H1 (cell line): ENCODE measurements at regions not wholly inside any gene's neighbourhood (a gene's known extent, or its start where the extent isn't known, plus 50 kb on each side); places are given as distances from the start of the nearest gene placed in this dataset.

ENCODE experiments used
- CTCF ChIA-PET: fragments of 300-600 bp; sonication (Branson Sonifier 250); formaldehyde crosslinking; loops from one replicate; lab custom pipeline; 2021; ENCODE audit not compliant: partially characterized antibody; lab: Charles Lee
- POLR2A ChIA-PET: fragments of 300-600 bp; sonication (Branson Sonifier 250); formaldehyde crosslinking; loops from one replicate; lab custom pipeline; 2021; ENCODE audit warnings: inconsistent platforms; ENCODE audit not compliant: partially characterized antibody; lab: Charles Lee
- DNase-seq, 2 experiments: peaks; one replicate each; pipeline versions ENCODE4 v3.0.0 to v3.0.0-alpha.2; 2010 to 2022; ENCODE audit warnings: low spot score in 2 of 2, low read depth in 1 of 2, mixed read lengths in 1 of 2
- FAIRE-seq: peaks from 2 replicates; lab custom pipeline; 2011; peaks lifted over from hg19 to GRCh38; lab: Jason Lieb, UNC
- H2AFZ ChIP-seq: 2 replicates; pipeline ENCODE4 v1.8.1; 2012; ENCODE audit warnings: low read length, inconsistent platforms
- H2AK5ac ChIP-seq: 2 replicates; pipeline ENCODE4 v1.6.1; 2013; ENCODE audit warnings: low read depth, low read length
- H2BK120ac ChIP-seq: replicated peaks from 2 replicates; pipeline ENCODE3; 2013; ENCODE audit warnings: low read depth, low read length, inconsistent platforms
- H2BK12ac ChIP-seq: 2 replicates; pipeline ENCODE4 v1.6.1; 2013; ENCODE audit warnings: low read depth, low read length
- H2BK15ac ChIP-seq: 2 replicates; pipeline ENCODE4 v1.6.1; 2013; ENCODE audit warnings: low read length
- H2BK20ac ChIP-seq: 2 replicates; pipeline ENCODE4 v1.6.1; 2013; ENCODE audit warnings: low read length
- H2BK5ac ChIP-seq: 2 replicates; pipeline ENCODE4 v1.6.1; 2013; ENCODE audit warnings: low read depth, low read length
- H3K14ac ChIP-seq: 2 replicates; pipeline ENCODE4 v1.6.1; 2013; ENCODE audit warnings: inconsistent platforms; ENCODE audit not compliant: insufficient read length
- H3K18ac ChIP-seq: 2 replicates; pipeline ENCODE4 v1.6.1; 2013; ENCODE audit warnings: low read length; ENCODE audit errors: extremely low read depth
- H3K23ac ChIP-seq: 2 replicates; pipeline ENCODE4 v1.6.1; 2013; ENCODE audit warnings: inconsistent platforms; ENCODE audit not compliant: insufficient read length
- H3K23me2 ChIP-seq: 2 replicates; pipeline ENCODE4 v1.6.1; 2013; ENCODE audit warnings: low read depth, low read length
- H3K27ac ChIP-seq: 2 replicates; pipeline ENCODE4 v1.6.1; 2011; ENCODE audit warnings: low read depth, low read length, inconsistent platforms
- H3K27me3 ChIP-seq, 4 experiments: replicated peaks in 1 of 4; 1 replicate in 1 of 4; 2 replicates in 3 of 4; pipeline versions ENCODE4 v1.6.1 to v1.8.1; 2011 to 2013; ENCODE audit warnings: low read length in 3 of 4, mild to moderate bottlenecking in 3 of 4, inconsistent platforms in 2 of 4, mixed read lengths in 2 of 4, moderate library complexity in 1 of 4; ENCODE audit not compliant: control insufficient read depth in 3 of 4, insufficient read depth in 3 of 4; ENCODE audit errors: extremely low read depth in 1 of 4
- H3K36me3 ChIP-seq, 4 experiments: 2 replicates each; pipeline versions ENCODE4 v1.6.1 to v1.8.1; 2011 to 2013; ENCODE audit warnings: mild to moderate bottlenecking in 4 of 4, low read length in 3 of 4, moderate library complexity in 2 of 4, control low read depth in 1 of 4, inconsistent platforms in 1 of 4; ENCODE audit not compliant: insufficient read depth in 4 of 4, control insufficient read depth in 2 of 4
- H3K4ac ChIP-seq: replicated peaks from 2 replicates; pipeline ENCODE3; 2013; ENCODE audit warnings: low read length, low read depth, mixed read lengths, inconsistent platforms; ENCODE audit not compliant: insufficient read length
- H3K4me1 ChIP-seq, 4 experiments: replicated peaks in 1 of 4; 1 replicate in 1 of 4; 2 replicates in 3 of 4; pipeline versions ENCODE4 v1.6.1 to v1.8.1; 2011 to 2013; ENCODE audit warnings: low read length in 3 of 4, inconsistent platforms in 2 of 4, mixed read lengths in 1 of 4; ENCODE audit not compliant: insufficient read depth in 4 of 4, control insufficient read depth in 3 of 4
- H3K4me2 ChIP-seq, 2 experiments: 2 replicates each; pipeline versions ENCODE4 v1.6.1 to v1.8.1; 2011 to 2013; ENCODE audit warnings: low read depth in 2 of 2, low read length in 2 of 2, control low read depth in 1 of 2, inconsistent platforms in 1 of 2, mild to moderate bottlenecking in 1 of 2; ENCODE audit not compliant: insufficient read depth in 1 of 2
- H3K4me3 ChIP-seq, 4 experiments: fragments of 200-600, 300-600 bp in 1 of 4; sonication (generic), shearing (Covaris generic), sonication (Bioruptor Twin) in 1 of 4; 2 replicates each; pipeline versions ENCODE4 v1.5.1 to v1.8.1; 2011 to 2016; ENCODE audit warnings: low read length in 4 of 4, low read depth in 3 of 4, control low read depth in 2 of 4, inconsistent platforms in 2 of 4, mild to moderate bottlenecking in 2 of 4, mixed read lengths in 1 of 4, moderate library complexity in 1 of 4; ENCODE audit not compliant: insufficient read depth in 2 of 4; ENCODE audit errors: extremely low read depth in 1 of 4
- H3K56ac ChIP-seq: replicated peaks from 2 replicates; pipeline ENCODE3; 2013; ENCODE audit warnings: low read depth, mild to moderate bottlenecking, mixed read lengths, low read length, inconsistent platforms; ENCODE audit not compliant: insufficient read length
- H3K79me1 ChIP-seq: 2 replicates; pipeline ENCODE4 v1.6.1; 2013; ENCODE audit warnings: low read depth, low read length, control low read depth
- H3K79me2 ChIP-seq, 2 experiments: 2 replicates each; pipeline versions ENCODE4 v1.6.1 to v1.8.1; 2012 to 2013; ENCODE audit warnings: low read length in 2 of 2, mild to moderate bottlenecking in 2 of 2, inconsistent platforms in 1 of 2; ENCODE audit not compliant: insufficient read depth in 2 of 2, control insufficient read depth in 1 of 2
- H3K9ac ChIP-seq, 4 experiments: replicated peaks in 1 of 4; 1 replicate in 1 of 4; 2 replicates in 3 of 4; pipeline versions ENCODE4 v1.6.1 to v1.8.1; 2011 to 2013; ENCODE audit warnings: low read depth in 3 of 4, low read length in 3 of 4, control low read depth in 2 of 4, mild to moderate bottlenecking in 2 of 4, moderate library complexity in 2 of 4, inconsistent platforms in 1 of 4; ENCODE audit errors: extremely low read depth in 1 of 4
- H3K9me3 ChIP-seq, 2 experiments: 2 replicates each; pipeline versions ENCODE4 v1.6.1 to v1.8.1; 2012 to 2013; ENCODE audit warnings: mild to moderate bottlenecking in 2 of 2, moderate library complexity in 2 of 2, control low read depth in 1 of 2, inconsistent platforms in 1 of 2, low read depth in 1 of 2, low read length in 1 of 2, mixed read lengths in 1 of 2; ENCODE audit not compliant: insufficient read depth in 2 of 2
- H4K20me1 ChIP-seq, 2 experiments: replicated peaks in 1 of 2; 2 replicates each; pipeline versions ENCODE3 to v1.8.1; 2011 to 2013; ENCODE audit warnings: inconsistent platforms in 2 of 2, low read length in 2 of 2, mild to moderate bottlenecking in 1 of 2; ENCODE audit not compliant: insufficient read depth in 2 of 2, control insufficient read depth in 1 of 2
- H4K5ac ChIP-seq: 2 replicates; pipeline ENCODE4 v1.6.1; 2013; ENCODE audit warnings: low read length, low read depth, mixed read lengths, inconsistent platforms; ENCODE audit not compliant: insufficient read length
- H4K8ac ChIP-seq: 2 replicates; pipeline ENCODE4 v1.8.0; 2013; ENCODE audit warnings: mild to moderate bottlenecking, moderate library complexity, low read length, inconsistent platforms; ENCODE audit not compliant: insufficient read depth; ENCODE audit errors: extremely low read depth
- H4K91ac ChIP-seq: replicated peaks from 2 replicates; pipeline ENCODE3; 2013; ENCODE audit warnings: low read length, mixed read lengths, inconsistent platforms; ENCODE audit not compliant: insufficient read length
- CREB1 ChIP-seq: IDR thresholded peaks from 2 replicates; pipeline ENCODE4 v1.6.1; 2012; ENCODE audit warnings: inconsistent platforms
- JUND ChIP-seq: IDR thresholded peaks from 2 replicates; pipeline ENCODE4 v1.6.1; 2011; ENCODE audit warnings: mild to moderate bottlenecking, improper control_type of control experiment, low read length
- MAFK ChIP-seq: IDR thresholded peaks from 2 replicates; pipeline ENCODE4 v1.6.1; 2012; ENCODE audit warnings: low read depth, mild to moderate bottlenecking, improper control_type of control experiment, low read length
- NANOG ChIP-seq: IDR thresholded peaks from 2 replicates; pipeline ENCODE4 v1.6.1; 2011; ENCODE audit warnings: low read length, low read depth, mild to moderate bottlenecking, inconsistent platforms; ENCODE audit not compliant: insufficient read depth, poor library complexity, severe bottlenecking
- TBP ChIP-seq: IDR thresholded peaks from 2 replicates; pipeline ENCODE4 v1.6.1; 2011; ENCODE audit warnings: low read depth, low read length, improper control_type of control experiment
- ZNF274 ChIP-seq: IDR thresholded peaks from 2 replicates; pipeline ENCODE4 v1.7.0; 2012; ENCODE audit warnings: low read length, borderline replicate concordance; ENCODE audit errors: extremely low read depth
- WGBS, 2 experiments: shearing (Covaris generic) in 1 of 2; methylation state at CpG; one replicate each; pipeline versions ENCODE4 v1.1.6 to v1.1.7; 2013 to 2015; ENCODE audit warnings: low lambda C conversion rate in 2 of 2, mixed read lengths in 2 of 2, inconsistent platforms in 1 of 2, low coverage in 1 of 2, missing lambda C conversion rate in 1 of 2; ENCODE audit not compliant: insufficient replicate concordance in 2 of 2, insufficient coverage in 1 of 2, insufficient read length in 1 of 2; ENCODE audit errors: extremely low coverage in 1 of 2, missing lambda C conversion rate in 1 of 2; 5-methylcytosine and 5-hydroxymethylcytosine counted together
- TF ChIP-seq, protein P1 (sequence below): IDR thresholded peaks from 2 replicates; pipeline ENCODE4 v1.6.1; 2012; ENCODE audit warnings: low read length, inconsistent platforms

DNA sequence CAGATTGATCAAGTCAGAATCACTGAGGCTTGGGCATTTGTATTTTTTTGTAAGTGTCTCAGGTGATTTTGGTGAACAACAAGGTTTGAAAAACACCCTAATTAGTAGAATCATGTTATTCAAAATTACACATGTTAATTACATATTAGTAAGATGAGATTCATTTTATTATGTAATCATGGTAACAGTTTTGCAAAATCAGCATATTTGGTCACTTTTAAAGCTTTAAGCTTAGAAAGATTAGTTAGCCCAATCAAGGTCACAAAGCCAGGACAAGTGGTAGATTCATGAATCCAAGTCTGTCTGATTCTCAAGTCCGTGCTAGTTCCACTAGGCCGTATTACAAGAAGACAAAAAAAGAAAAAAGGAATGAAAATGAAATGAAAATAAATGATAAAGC lies 218.4 kb upstream of the FAR2 start:
- no peak for DNase-seq

More for the DNA sequence above, 218.4 kb upstream of the FAR2 start:
- H4K91ac ChIP-seq = no peak overlapping the region
- H2BK15ac ChIP-seq = no peak overlapping the region
- H3K79me1 ChIP-seq = no peaks in the 10 kb centered on the region
- no peak overlapping the region for H3K9ac ChIP-seq
- H3K4me3 ChIP-seq = no peak overlapping the region
- no peak overlapping the region for H2BK20ac ChIP-seq
- H3K18ac ChIP-seq = no peak overlapping the region
- no peaks in the 10 kb centered on the region for H3K23me2 ChIP-seq
- no peak overlapping the region for H4K5ac ChIP-seq
- ChIA-PET CTCF (no interaction called here), POLR2A (no interaction called here)
- H2AK5ac ChIP-seq = no peak overlapping the region
- H3K36me3 ChIP-seq = no peaks in the 10 kb centered on the region
- no peak overlapping the region for H2AFZ ChIP-seq
- H3K27me3 ChIP-seq = no peaks in the 10 kb centered on the region
- no peak for FAIRE-seq
- no peaks in the 10 kb centered on the region for H3K4me1 ChIP-seq
- no peak overlapping the region for H3K14ac ChIP-seq
- no peak overlapping the region for H3K4ac ChIP-seq
- no peaks in the 10 kb centered on the region for H3K79me2 ChIP-seq
- WGBS, 2 experiments = 89% methylated on average over 2 of the region's 2 CpGs; no CpG with 5 or more reads in 1 of the 2 experiments
- no peaks in the 10 kb centered on the region for H3K9me3 ChIP-seq
- H2BK120ac ChIP-seq = no peak overlapping the region
- H3K27ac ChIP-seq = no peak overlapping the region
- no peak overlapping the region for H3K4me2 ChIP-seq
- H4K20me1 ChIP-seq = no peaks in the 10 kb centered on the region
- H2BK12ac ChIP-seq = no peak overlapping the region
- no peak overlapping the region for H3K56ac ChIP-seq
- H3K23ac ChIP-seq = no peak overlapping the region
- no peak overlapping the region for H2BK5ac ChIP-seq
- TF ChIP-seq, protein P1, sequence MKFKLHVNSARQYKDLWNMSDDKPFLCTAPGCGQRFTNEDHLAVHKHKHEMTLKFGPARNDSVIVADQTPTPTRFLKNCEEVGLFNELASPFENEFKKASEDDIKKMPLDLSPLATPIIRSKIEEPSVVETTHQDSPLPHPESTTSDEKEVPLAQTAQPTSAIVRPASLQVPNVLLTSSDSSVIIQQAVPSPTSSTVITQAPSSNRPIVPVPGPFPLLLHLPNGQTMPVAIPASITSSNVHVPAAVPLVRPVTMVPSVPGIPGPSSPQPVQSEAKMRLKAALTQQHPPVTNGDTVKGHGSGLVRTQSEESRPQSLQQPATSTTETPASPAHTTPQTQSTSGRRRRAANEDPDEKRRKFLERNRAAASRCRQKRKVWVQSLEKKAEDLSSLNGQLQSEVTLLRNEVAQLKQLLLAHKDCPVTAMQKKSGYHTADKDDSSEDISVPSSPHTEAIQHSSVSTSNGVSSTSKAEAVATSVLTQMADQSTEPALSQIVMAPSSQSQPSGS = no peak
- TF ChIP-seq TBP (no peak), MAFK (peak; percentile 76; the same call in 1 of the 2 replicates), CREB1 (no peak), NANOG (no peak), ZNF274 (no peak), JUND (no peak)
- H4K8ac ChIP-seq = no peak overlapping the region
